ENCODE measurements at regions not wholly inside any gene's neighbourhood (a gene's known extent, or its start where the extent isn't known, plus 50 kb on each side); places are given as distances from the start of the nearest gene placed in this dataset.

- DNase-seq (ENCODE audit: low read depth): no peak
Observed at GRCh38 chr3:40996382-40996781, 202.9 kb upstream of the CTNNB1 start.

DNA sequence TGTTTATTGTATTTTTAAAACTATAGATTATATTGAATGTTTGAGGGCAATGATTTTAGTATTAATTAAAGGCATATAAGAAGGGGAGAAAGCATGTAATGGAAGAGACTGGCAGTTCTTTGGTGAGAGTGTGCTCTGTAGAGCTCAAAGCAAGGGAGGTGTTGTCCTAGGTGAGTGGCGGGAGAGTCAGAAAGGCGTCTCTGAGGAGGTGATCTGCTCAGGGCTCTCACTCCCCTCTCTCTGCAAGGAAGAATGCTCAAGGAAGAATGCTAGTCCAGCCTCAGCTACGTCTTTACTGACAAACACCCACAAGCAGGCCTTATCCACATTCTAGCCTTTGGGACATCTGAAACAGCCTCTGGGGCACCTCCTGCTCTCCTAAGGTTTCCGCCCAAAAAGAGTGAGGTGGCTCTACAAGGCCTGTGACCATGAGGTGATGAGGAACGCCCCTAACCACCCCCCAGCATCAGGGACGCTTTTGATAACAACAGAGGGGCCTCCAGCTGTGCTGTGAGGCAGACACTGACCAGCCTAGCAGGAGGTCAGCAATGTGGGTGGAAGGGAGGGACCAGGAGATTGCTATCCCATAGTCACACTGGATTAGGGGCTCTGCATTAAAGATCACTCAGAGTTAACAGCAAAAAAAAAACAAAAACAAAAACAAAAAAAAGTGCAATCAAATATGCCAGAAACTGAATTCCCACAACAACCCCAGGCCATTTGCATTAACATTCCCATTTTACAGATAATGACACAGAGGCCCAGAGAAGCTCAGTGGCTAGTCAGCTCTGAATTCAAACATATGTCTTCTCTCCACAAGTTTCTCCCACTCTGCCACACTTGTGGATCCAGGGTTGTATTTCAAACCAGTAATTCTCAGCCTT is 202.2 kb upstream of the CTNNB1 start:
- DNase-seq (ENCODE audit: low read depth): no peak

DNA sequence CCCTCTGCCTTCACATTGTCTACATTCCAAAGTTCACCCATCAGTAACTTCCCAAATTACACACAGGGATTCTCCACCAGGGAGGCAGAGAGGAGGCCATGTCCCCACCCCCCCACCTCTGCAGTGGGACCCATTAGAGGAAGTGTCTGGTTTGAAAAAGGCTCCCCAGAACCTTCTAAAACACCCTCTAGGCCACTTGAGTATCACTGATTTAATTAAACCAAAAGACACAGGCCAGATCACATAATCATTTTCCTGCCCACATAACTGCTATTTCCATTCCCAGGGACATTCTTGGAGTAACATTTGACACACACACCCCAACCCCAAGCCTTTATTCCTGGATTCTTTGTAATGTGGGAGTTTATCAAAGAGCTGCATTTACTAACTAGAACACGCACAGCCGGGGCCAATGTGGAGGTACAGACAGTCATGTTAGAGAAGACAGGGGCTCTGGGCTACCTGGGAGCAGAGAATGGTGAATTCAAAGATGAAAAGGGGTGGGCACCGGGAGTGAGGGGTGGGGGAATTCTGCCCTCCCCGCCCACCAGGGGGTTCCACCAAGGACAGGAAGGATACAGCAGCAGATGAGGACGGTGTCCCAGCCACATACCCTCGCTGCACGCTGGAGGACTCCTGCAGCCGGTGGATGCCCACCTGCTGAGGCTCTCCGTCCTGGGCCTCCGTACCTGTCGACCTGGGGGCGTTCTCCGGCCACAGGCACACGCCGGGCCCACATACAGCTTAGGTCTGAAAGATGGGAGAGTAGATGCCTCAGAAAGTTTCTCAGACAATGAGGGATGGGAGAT is 201.4 kb upstream of the CTNNB1 start:
- DNase-seq (ENCODE audit: low read depth): no peak

DNA sequence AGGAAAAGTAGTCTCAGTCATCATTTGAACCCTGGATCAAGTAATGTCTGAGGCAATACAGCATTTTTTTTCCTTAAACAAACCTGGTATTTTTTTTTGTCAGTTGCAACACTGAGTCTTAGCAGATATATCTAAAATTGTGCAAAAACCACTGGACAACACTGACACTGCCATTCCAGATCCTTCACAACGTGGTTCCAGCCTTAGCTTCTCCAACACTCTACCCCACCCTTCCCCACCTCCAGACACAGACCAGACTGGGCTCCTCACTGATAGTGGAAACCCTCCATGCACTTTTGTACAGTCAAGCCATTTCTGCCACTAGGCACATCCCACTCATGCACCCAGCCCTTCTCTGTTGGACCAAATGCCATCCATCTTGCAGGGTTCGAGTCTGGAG is 199.6 kb upstream of the CTNNB1 start:
- DNase-seq (ENCODE audit: low read depth): no peak

GRCh38 chr3:41000471-41000870 is 198.8 kb upstream of the CTNNB1 start:
- no peak for DNase-seq (ENCODE audit: low read depth)

DNA sequence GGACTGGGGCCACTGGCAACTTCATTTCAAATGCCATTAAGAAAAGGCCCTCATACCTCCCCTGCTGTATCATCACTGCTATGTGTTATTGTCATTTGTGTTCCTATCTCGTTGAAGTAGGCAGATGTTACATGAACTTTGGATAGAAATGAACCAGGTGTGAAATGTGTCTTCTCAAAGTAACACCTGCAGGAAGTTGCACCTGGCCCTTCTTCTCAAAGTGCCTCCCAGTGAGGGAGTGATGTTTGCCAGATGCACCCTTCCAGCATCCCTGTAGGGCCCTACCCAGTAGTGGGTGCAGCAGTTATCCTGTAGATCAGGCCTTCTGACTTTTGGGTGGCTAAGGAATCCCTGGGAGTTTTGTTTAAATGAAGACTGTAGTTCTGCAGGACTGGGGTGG is 197.7 kb upstream of the CTNNB1 start:
- no peak for DNase-seq (ENCODE audit: low read depth)

DNA sequence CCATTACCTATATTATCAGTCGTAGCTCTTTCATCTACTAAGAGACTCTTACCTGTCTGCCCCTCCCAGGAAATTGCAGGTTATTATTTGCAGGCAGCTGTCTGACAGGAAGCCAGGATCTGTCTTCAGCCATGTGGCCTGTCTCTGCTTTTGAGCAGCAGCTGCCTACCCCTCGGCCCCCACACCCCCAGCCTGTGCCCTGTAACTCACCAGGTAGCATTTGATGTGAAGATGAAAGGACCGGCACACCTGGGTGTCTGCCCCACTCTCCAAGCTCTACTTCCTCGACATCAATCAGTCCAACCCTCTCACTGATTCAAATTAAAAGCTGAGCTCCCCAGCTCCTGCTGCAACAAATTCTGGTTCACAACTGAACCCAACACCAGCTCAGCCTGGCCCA is 197.2 kb upstream of the CTNNB1 start:
- no peak for DNase-seq (ENCODE audit: low read depth)

- DNase-seq (ENCODE audit: low read depth): no peak
Observed at GRCh38 chr3:41007399-41007798, 191.9 kb upstream of the CTNNB1 start.

DNA sequence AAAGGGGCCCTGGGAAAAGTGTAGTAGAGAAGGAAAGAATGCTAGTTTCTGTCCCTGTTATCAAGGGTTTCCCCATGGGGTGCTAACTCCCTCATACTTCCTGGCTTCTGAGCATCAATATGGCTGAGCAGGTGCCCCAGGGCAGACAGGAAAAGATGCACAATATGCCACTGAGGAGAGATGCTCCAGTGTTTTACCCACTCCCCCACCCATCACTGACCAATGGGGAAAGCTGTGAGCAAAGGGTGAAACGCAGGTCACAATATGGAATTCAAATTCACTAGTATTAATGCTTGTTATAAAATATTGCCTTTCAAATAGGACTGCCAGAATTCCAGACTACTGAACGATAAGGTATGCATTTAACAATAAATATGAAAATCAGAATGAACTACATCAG is 187.5 kb upstream of the CTNNB1 start:
- DNase-seq (ENCODE audit: low read depth): no peak

DNA sequence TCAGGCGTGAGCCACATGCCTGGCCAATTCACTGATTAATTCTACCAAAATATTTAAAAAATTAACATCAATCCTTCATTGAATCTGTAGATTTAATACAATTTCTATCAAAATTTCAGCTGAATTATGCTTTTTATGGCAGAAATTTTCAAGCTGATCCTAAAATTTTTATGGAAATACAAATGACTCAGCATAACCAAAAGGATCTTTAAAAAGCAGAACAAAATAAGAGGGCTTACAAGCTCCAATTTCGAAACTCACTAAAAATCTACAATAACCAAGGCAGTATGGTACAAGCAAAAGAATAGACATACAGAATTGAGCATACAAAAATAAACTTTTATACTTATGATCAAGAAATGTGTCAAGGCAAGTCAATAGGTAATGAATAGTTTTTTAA is 180.4 kb upstream of the CTNNB1 start:
- DNase-seq (ENCODE audit: low read depth): no peak

DNA sequence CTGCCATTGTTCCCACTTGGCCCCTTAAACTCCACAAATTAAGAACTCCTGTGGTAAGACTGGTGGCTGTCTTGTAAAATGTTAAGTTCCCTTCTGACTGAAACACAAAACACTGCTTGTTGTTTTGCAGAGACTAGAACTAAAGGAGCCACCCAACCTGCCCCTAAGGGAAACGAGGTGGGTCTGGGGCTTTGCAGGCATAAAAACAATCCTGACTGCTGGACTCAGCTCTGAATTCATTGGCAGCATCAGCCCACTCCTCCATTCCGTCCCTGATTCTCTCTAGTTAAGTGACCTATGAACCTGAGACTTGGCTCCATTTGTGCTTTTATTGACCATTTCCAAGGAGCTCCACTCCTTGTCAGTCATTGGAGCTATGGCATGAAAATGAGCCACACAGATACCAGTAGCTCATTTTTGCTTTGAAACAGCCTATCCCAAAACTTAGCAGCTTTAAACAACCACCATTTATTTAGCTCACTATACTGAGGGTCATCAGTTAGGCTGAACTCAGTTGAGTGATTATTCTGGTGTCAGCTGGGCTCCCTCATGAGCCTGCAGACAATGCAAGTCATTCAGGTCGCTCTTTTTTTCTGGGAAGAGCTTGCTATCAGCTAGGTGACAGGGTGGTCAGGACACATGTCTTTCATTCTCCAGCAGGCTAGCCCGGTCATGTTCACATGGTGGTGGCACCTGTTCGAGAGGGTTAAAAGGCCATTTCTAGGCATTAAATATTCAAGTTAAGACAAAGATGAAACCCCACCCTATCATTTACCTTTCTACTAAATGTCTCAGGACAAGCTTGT is 175.1 kb upstream of the CTNNB1 start:
- DNase-seq (ENCODE audit: low read depth): no peak

- DNase-seq (ENCODE audit: low read depth): no peak
Observed at GRCh38 chr3:41026394-41027177, 172.7 kb upstream of the CTNNB1 start.

GRCh38 chr3:41029356-41029755 is 169.9 kb upstream of the CTNNB1 start:
- no peak for DNase-seq (ENCODE audit: low read depth)

- DNase-seq (ENCODE audit: low read depth): no peak
Observed at GRCh38 chr3:41030220-41030619, 169.1 kb upstream of the CTNNB1 start.

DNA sequence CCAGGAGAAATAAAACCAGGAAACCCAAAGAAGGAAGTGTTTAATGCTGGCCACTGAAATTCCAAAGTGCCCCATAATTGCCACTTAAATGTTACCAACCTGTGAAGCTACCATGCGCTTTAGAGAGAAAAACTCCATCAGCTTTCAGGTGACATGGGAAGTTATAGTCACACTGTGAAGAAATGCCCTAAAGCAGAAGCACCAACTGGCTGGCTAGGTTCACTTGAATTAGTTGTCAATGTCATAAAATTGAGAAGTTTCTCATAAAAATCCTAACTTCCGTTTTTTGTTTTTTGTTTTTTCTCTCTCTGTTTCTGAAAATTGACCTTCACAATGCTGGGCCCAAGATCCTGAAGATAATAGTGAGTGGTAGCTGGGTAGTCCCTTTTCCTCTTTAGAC is 167.9 kb upstream of the CTNNB1 start:
- DNase-seq (ENCODE audit: low read depth): no peak

DNA sequence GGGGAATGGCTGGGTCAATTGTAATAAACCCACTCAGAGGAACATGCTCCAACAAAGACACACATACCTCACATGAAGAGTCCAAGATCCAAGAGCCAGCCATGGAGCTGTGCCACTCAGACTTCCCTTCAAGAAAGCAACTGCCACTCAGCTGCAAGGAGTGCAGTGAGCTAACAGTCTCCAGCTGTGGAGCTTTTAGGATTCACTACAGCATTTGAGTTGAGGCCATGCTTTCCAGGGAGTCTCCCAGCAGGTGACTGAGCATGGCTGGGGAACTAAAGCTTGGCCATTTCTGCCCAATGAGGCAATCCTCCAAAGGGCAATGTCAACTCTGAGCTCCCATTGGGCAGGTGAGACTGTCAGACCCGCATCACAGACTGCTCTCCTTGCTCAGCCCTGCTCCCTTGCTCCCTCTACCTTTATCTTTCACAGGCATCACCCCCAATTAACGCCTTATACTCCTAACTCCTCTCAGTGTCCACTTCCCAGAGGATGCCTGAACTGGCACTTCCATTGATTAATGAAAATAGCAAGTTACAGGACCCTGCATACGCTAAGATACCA is 165.3 kb upstream of the CTNNB1 start:
- DNase-seq (ENCODE audit: low read depth): no peak

- no peak for DNase-seq (ENCODE audit: low read depth)
Observed at GRCh38 chr3:41035456-41036022, 163.8 kb upstream of the CTNNB1 start.

- DNase-seq (ENCODE audit: low read depth): no peak
Observed at GRCh38 chr3:41037651-41038334, 161.5 kb upstream of the CTNNB1 start.

GRCh38 chr3:41040256-41040655 is 159.0 kb upstream of the CTNNB1 start:
- DNase-seq (ENCODE audit: low read depth): no peak

- no peak for DNase-seq (ENCODE audit: low read depth)
Observed at GRCh38 chr3:41041462-41041861, 157.8 kb upstream of the CTNNB1 start.
